Fibroblast of mammary gland (primary cell): ENCODE measurements at regions not wholly inside any gene's neighbourhood (a gene's known extent, or its start where the extent isn't known, plus 50 kb on each side); places are given as distances from the start of the nearest gene placed in this dataset.
"Not testable (repeated sequence)": the region's sequence is repeated elsewhere in the genome, so short reads cannot be mapped to it uniquely, and the experiment has no call there.

Experiments
- DNase-seq: peaks from one replicate; pipeline ENCODE4 v3.0.0-alpha.2; 2010; ENCODE audit warnings: low read depth
- H3K4me3 ChIP-seq: 2 replicates; pipeline ENCODE4 v1.5.1; 2011; ENCODE audit warnings: low read depth, mild to moderate bottlenecking, low read length, moderate library complexity; ENCODE audit not compliant: control insufficient read depth
- TF ChIP-seq, protein P1 (sequence below): conservative IDR thresholded peaks from 2 replicates; pipeline ENCODE4 v1.5.1; 2011; ENCODE audit warnings: low read depth, low read length, inconsistent platforms; ENCODE audit not compliant: control insufficient read depth, insufficient read depth

DNA sequence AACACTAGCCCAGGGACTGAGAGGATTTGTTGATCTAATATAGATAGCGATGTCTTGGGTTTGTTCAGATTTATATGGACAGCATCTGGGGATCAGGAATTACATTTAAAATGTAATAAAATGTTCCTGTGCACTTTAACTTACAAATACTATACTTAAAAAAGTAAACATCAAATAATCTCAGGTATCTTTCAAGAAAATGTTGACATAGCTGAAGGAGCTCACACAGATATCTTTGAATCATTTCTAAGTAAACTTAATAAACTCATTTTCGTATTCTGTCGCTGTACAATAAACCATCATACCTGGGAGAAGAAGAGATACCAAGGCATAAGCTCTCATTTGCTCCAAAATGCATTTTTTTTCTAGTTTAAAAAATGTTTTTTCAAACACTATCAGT lies 557.5 kb upstream of the NR2F2 start:
- no peak for DNase-seq
- TF ChIP-seq, protein P1, sequence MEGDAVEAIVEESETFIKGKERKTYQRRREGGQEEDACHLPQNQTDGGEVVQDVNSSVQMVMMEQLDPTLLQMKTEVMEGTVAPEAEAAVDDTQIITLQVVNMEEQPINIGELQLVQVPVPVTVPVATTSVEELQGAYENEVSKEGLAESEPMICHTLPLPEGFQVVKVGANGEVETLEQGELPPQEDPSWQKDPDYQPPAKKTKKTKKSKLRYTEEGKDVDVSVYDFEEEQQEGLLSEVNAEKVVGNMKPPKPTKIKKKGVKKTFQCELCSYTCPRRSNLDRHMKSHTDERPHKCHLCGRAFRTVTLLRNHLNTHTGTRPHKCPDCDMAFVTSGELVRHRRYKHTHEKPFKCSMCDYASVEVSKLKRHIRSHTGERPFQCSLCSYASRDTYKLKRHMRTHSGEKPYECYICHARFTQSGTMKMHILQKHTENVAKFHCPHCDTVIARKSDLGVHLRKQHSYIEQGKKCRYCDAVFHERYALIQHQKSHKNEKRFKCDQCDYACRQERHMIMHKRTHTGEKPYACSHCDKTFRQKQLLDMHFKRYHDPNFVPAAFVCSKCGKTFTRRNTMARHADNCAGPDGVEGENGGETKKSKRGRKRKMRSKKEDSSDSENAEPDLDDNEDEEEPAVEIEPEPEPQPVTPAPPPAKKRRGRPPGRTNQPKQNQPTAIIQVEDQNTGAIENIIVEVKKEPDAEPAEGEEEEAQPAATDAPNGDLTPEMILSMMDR, result no peak

DNA sequence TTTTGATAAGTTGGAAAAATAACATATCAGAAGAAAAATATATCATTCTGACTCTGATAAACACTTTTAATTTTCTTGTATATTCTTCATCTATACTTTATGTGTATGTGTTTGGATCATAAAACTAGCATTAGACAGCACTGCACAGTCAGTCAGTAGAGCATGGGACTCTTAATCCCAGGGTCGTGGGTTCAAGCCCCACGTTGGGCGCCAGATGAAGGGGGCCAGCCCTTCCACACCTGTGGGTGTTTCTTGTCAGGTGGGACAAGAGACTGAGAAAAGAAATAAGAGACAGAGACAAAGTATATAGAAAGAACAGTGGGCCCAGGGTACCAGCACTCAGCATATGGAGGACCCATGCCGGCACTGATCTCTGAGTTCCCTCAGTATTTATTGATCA lies 546.0 kb upstream of the NR2F2 start:
- TF ChIP-seq, protein P1, result no peak
- no peak for DNase-seq
- no peak overlapping the region for H3K4me3 ChIP-seq

More for the DNA sequence above, 557.5 kb upstream of the NR2F2 start:
- H3K4me3 ChIP-seq, result no peak overlapping the region

DNA sequence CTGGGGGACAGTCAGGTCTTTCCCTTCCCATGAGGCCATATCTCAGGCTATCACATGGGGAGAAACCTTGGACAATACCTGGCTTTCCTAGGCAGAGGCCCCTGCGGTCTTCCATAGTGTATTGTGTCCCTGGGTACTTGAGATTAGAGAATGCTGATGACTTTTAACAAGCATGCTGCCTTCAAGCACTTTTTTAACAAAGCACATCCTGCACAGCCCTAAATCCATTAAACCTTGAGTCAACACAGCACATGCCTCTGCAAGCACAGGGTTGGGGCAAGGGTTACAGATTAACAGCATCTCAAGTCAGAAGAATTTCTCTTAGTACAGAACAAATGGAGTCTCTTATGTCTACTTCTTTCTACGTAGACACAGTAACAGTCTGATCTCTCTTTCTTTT lies 545.2 kb upstream of the NR2F2 start:
- DNase-seq, H3K4me3 ChIP-seq: not testable (repeated sequence)

DNA sequence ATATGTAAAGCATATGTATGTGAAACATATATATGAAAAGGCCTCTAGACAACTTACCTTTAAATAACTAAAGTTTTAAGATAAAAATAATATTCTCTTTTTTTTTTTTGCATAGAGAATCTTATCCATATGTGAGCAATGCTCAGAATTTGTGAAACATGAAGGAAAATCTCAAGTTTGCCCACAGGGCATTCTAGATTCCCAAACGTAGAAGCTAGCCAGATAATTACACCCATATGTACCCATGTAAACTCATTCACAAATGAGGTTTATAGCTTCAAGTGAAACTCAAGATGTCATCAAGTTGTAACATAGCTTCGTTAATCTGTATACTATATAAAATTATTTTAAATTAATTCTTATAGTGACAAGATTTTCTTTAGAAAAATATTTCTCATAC lies 537.3 kb upstream of the NR2F2 start:
- no peak for DNase-seq
- TF ChIP-seq, protein P1, result no peak
- H3K4me3 ChIP-seq, result no peak overlapping the region

DNA sequence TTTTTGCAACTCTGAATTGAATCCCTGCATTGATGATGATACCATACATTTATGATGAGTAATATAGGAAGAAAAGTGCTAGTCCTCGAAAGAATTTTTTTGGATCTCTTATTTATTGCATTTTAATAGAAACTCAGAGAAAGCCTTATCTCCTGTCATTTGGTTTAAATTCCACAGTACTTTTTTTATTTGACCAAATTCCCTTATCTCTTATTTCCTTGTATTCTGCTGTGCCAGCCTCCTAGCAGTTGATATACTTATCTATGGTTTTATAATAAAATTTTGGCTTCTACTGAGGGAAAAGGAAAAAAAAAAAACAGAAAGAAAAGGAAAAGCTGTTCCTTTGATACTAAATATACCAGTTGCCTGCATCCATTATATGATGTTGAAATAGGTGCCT lies 535.1 kb upstream of the NR2F2 start:
- TF ChIP-seq, protein P1, result no peak
- DNase-seq, result no peak

DNA sequence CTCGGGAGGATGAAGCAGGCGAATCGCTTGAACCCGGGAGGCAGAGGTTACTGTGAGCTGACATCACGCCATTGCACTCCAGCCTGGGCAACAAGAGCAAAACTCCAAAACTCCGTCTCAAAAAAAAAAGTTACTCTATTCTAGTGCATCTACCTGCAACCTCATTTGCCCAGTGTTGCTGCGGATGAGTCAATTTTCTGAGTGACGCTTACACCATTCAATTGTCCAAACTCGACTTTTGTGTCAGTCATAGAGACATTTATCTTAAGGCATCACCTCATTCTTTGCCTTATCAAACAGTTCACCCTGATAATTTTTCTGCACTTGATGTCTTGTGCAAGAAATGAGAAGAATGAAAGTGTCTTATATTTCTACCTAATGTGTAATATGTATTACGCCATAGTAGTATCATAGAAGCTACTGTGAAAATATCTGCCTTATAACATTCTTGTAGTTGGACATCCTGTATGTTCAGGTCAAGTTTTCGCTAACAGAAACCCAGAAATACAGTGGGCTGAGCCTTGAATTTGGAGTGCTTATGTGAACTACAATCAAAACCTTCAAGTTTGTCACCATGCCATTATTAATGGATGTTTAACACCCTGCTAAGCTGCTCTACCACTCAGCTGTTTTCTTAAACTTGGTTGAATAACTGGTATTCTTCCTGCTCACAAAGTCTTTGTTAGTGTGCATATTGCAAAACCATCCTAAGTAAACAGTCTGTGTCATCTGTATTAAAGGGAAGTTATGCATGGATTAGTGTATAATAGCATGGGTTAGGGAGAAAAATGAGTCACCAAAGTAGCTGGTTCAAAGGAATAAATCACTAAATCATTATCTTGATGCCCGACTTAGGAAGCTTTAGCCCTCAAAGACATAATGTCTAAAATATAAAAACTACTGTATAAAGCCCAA lies 531.0 kb upstream of the NR2F2 start:
- peak; percentile 92 for DNase-seq
- H3K4me3 ChIP-seq, result no peak overlapping the region
- TF ChIP-seq, protein P1, result no peak

More for the DNA sequence above, 535.1 kb upstream of the NR2F2 start:
- H3K4me3 ChIP-seq, result no peak overlapping the region

DNA sequence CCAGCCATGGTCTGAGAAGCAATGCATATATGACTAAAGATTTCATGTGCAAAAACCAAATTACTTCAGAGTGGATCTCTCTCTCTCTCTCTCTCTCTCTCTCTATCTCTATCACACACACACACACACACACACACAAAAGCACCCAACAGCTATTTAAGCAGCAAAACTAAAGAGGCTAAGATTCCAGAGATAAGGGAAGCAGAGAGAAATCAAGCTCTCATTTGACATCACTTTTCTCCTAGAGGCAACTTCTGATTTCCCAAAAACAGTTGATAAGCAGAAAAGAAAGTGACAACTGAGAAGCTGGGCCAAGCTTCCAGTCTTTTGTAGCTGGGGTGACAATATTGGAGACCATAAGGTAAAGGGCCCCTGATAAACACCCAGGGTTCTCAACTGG lies 526.0 kb upstream of the NR2F2 start:
- TF ChIP-seq, protein P1, result no peak
- DNase-seq, result no peak
- no peak overlapping the region for H3K4me3 ChIP-seq
